ENCODE measurements at regions not wholly inside any gene's neighbourhood (a gene's known extent, or its start where the extent isn't known, plus 50 kb on each side); places are given as distances from the start of the nearest gene placed in this dataset.

- no peak overlapping the region for H3K4me3 ChIP-seq
- peak; percentile 31 to 85 for DNase-seq (ENCODE audit: low spot score in 2 of 2)
- in situ Hi-C loops (cut with MboI; ENCODE audit: low sequenced_read_pairs), result loop anchor here (5.0 to 25.0 kb wide), 2 partner anchors 385 to 805 kb away; no protein-coding TSS in a partner anchor
- no peaks in the 10 kb centered on the region for H3K36me3 ChIP-seq (replicated peaks)
- H3K9me3 ChIP-seq, result no peaks in the 10 kb centered on the region
- peaks cover 7% of the 10 kb centered on the region; the same call in 1 of the 2 replicates for H3K4me1 ChIP-seq
- H3K27me3 ChIP-seq (ENCODE audit: low read depth), result peaks cover 13% of the 10 kb centered on the region
These were observed 83.8 kb upstream of the GPR26 start for GRCh38 chr10:123582084-123582989.

GRCh38 chr10:123583639-123584418 lies 82.3 kb upstream of the GPR26 start:
- DNase-seq (ENCODE audit: low spot score in 2 of 2), result peak; percentile 45 to 83
- no peaks in the 10 kb centered on the region for H3K9me3 ChIP-seq
- H3K27me3 ChIP-seq (ENCODE audit: low read depth), result peaks cover 12% of the 10 kb centered on the region
- H3K4me3 ChIP-seq, result no peak overlapping the region
- no peaks in the 10 kb centered on the region for H3K36me3 ChIP-seq (replicated peaks)
- in situ Hi-C loops (cut with MboI; ENCODE audit: low sequenced_read_pairs), result loop anchor here (5.0 to 25.0 kb wide), 2 partner anchors 383 to 803 kb away; no protein-coding TSS in a partner anchor
- H3K4me1 ChIP-seq, result peaks cover 7% of the 10 kb centered on the region; the same call in 1 of the 2 replicates

- H3K4me1 ChIP-seq, result peaks cover 7% of the 10 kb centered on the region; the same call in 1 of the 2 replicates
- no peaks in the 10 kb centered on the region for H3K9me3 ChIP-seq
- peaks cover 7% of the 10 kb centered on the region for H3K27me3 ChIP-seq (ENCODE audit: low read depth)
- DNase-seq (ENCODE audit: low spot score in 2 of 2), result no peak
- in situ Hi-C loops (cut with MboI; ENCODE audit: low sequenced_read_pairs), result loop anchor here (5.0 to 25.0 kb wide), 2 partner anchors 383 to 803 kb away; no protein-coding TSS in a partner anchor
- no peak overlapping the region for H3K4me3 ChIP-seq
- H3K36me3 ChIP-seq (replicated peaks), result no peaks in the 10 kb centered on the region
These were observed 81.8 kb upstream of the GPR26 start for GRCh38 chr10:123584419-123584775.

GRCh38 chr10:123585477-123586445 lies 80.4 kb upstream of the GPR26 start:
- DNase-seq (ENCODE audit: low spot score in 2 of 2), result peak in 1 of 2 experiments; percentile 37
- Histone ChIP-seq H3K9me3 (no peaks in the 10 kb centered on the region), H3K4me1 (peaks cover 7% of the 10 kb centered on the region; the same call in 1 of the 2 replicates), H3K27me3 (ENCODE audit: low read depth) (peaks cover 10% of the 10 kb centered on the region), H3K36me3 (replicated peaks) (no peaks in the 10 kb centered on the region), H3K4me3 (no peak overlapping the region)
- in situ Hi-C loops (cut with MboI; ENCODE audit: low sequenced_read_pairs), result loop anchor here (25.0 kb wide), 1 partner anchor 802 kb away; no protein-coding TSS in a partner anchor

- Histone ChIP-seq H3K9me3 (no peaks in the 10 kb centered on the region), H3K27me3 (ENCODE audit: low read depth) (peaks cover 10% of the 10 kb centered on the region), H3K4me3 (no peak overlapping the region), H3K36me3 (replicated peaks) (no peaks in the 10 kb centered on the region), H3K4me1 (peaks cover 7% of the 10 kb centered on the region; the same call in 1 of the 2 replicates)
- DNase-seq (ENCODE audit: low spot score in 2 of 2), result no peak
- in situ Hi-C loops (cut with MboI; ENCODE audit: low sequenced_read_pairs), result loop anchor here (25.0 kb wide), 1 partner anchor 800 kb away; no protein-coding TSS in a partner anchor
These were observed 79.0 kb upstream of the GPR26 start for GRCh38 chr10:123587110-123587509.

GRCh38 chr10:123588386-123588914 lies 77.7 kb upstream of the GPR26 start:
- H3K4me3 ChIP-seq, result no peak overlapping the region
- H3K27me3 ChIP-seq (ENCODE audit: low read depth), result peaks cover 3% of the 10 kb centered on the region
- peaks cover 7% of the 10 kb centered on the region; the same call in 1 of the 2 replicates for H3K4me1 ChIP-seq
- H3K9me3 ChIP-seq, result no peaks in the 10 kb centered on the region
- no peak for DNase-seq (ENCODE audit: low spot score in 2 of 2)
- no peaks in the 10 kb centered on the region for H3K36me3 ChIP-seq (replicated peaks)
- in situ Hi-C loops (cut with MboI; ENCODE audit: low sequenced_read_pairs), result loop anchor here (25.0 kb wide), 1 partner anchor 799 kb away; no protein-coding TSS in a partner anchor

- Histone ChIP-seq H3K4me1 (no peaks in the 10 kb centered on the region), H3K4me3 (no peak overlapping the region), H3K27me3 (ENCODE audit: low read depth) (no peaks in the 10 kb centered on the region; the same call in 1 of the 2 replicates), H3K36me3 (replicated peaks) (no peaks in the 10 kb centered on the region), H3K9me3 (no peaks in the 10 kb centered on the region)
- in situ Hi-C loops (cut with MboI; ENCODE audit: low sequenced_read_pairs), result loop anchor here (25.0 kb wide), 1 partner anchor 792 kb away; no protein-coding TSS in a partner anchor
- no peak for DNase-seq (ENCODE audit: low spot score in 2 of 2)
These were observed 70.5 kb upstream of the GPR26 start for GRCh38 chr10:123595661-123596060.

- Histone ChIP-seq H3K4me1 (no peaks in the 10 kb centered on the region), H3K27me3 (ENCODE audit: low read depth) (no peaks in the 10 kb centered on the region; the same call in 1 of the 2 replicates), H3K36me3 (replicated peaks) (no peaks in the 10 kb centered on the region), H3K4me3 (no peak overlapping the region), H3K9me3 (no peaks in the 10 kb centered on the region)
- in situ Hi-C loops (cut with MboI; ENCODE audit: low sequenced_read_pairs), result loop anchor here (25.0 kb wide), 1 partner anchor 790 kb away; no protein-coding TSS in a partner anchor
- DNase-seq (ENCODE audit: low spot score in 2 of 2), result no peak
These were observed 68.5 kb upstream of the GPR26 start for GRCh38 chr10:123597676-123598075.

- no peaks in the 10 kb centered on the region for H3K36me3 ChIP-seq (replicated peaks)
- no peak for DNase-seq (ENCODE audit: low spot score in 2 of 2)
- in situ Hi-C loops (cut with MboI; ENCODE audit: low sequenced_read_pairs), result loop anchor here (25.0 kb wide), 1 partner anchor 788 kb away; no protein-coding TSS in a partner anchor
- no peaks in the 10 kb centered on the region for H3K4me1 ChIP-seq
- no peak overlapping the region for H3K4me3 ChIP-seq
- H3K27me3 ChIP-seq (ENCODE audit: low read depth), result no peaks in the 10 kb centered on the region; the same call in 1 of the 2 replicates
- H3K9me3 ChIP-seq, result no peaks in the 10 kb centered on the region
These were observed 66.7 kb upstream of the GPR26 start for GRCh38 chr10:123599366-123599849.

- Histone ChIP-seq H3K4me3 (no peak overlapping the region), H3K27me3 (ENCODE audit: low read depth) (no peaks in the 10 kb centered on the region; the same call in 1 of the 2 replicates), H3K9me3 (no peaks in the 10 kb centered on the region), H3K36me3 (replicated peaks) (no peaks in the 10 kb centered on the region), H3K4me1 (no peaks in the 10 kb centered on the region)
- in situ Hi-C loops (cut with MboI; ENCODE audit: low sequenced_read_pairs), result no loop called here
- DNase-seq (ENCODE audit: low spot score in 2 of 2), result no peak
These were observed 66.0 kb upstream of the GPR26 start for GRCh38 chr10:123600177-123600576.

GRCh38 chr10:123603130-123603529 lies 63.0 kb upstream of the GPR26 start:
- Histone ChIP-seq H3K36me3 (replicated peaks) (no peaks in the 10 kb centered on the region), H3K4me1 (no peaks in the 10 kb centered on the region), H3K9me3 (no peaks in the 10 kb centered on the region), H3K27me3 (ENCODE audit: low read depth) (no peaks in the 10 kb centered on the region; the same call in 1 of the 2 replicates), H3K4me3 (no peak overlapping the region)
- no peak for DNase-seq (ENCODE audit: low spot score in 2 of 2)
- in situ Hi-C loops (cut with MboI; ENCODE audit: low sequenced_read_pairs), result no loop called here

GRCh38 chr10:123604506-123604905 lies 61.6 kb upstream of the GPR26 start:
- H3K9me3 ChIP-seq, result no peaks in the 10 kb centered on the region
- H3K36me3 ChIP-seq (replicated peaks), result no peaks in the 10 kb centered on the region
- H3K4me1 ChIP-seq, result no peaks in the 10 kb centered on the region
- DNase-seq (ENCODE audit: low spot score in 2 of 2), result no peak
- H3K27me3 ChIP-seq (ENCODE audit: low read depth), result no peaks in the 10 kb centered on the region; the same call in 1 of the 2 replicates
- no peak overlapping the region for H3K4me3 ChIP-seq
- in situ Hi-C loops (cut with MboI; ENCODE audit: low sequenced_read_pairs), result no loop called here
